ENCODE measurements at regions not wholly inside any gene's neighbourhood (a gene's known extent, or its start where the extent isn't known, plus 50 kb on each side); places are given as distances from the start of the nearest gene placed in this dataset.
"Not testable (repeated sequence)": the region's sequence is repeated elsewhere in the genome, so short reads cannot be mapped to it uniquely, and the experiment has no call there.

DNA sequence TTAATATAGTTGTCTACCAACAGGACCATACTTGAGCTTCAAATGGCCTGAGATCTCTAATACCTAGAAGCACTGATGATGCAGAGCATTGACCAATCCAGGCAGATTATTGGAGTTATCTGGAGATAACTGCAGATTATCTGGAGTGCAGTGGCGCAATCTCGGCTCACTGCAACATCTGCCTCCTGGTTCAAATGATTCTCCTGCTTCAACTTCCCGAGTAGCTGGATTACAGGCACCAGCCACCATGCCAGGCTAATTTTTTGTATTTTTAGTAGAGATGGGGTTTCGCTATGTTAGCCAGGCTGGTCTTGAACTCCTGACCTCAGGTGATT lies 1225.4 kb upstream of the ZEB2 start:
- TF ChIP-seq ZNF174 (tag by site-specific recombination; IDR thresholded peaks at IDR 0.05); ZNF292 (tag by site-specific recombination; IDR thresholded peaks at IDR 0.05; ENCODE audit: borderline replicate concordance, low read depth); ZSCAN23 (tag by site-specific recombination; IDR thresholded peaks at IDR 0.05): not testable (repeated sequence)
- TF ChIP-seq, protein P1, sequence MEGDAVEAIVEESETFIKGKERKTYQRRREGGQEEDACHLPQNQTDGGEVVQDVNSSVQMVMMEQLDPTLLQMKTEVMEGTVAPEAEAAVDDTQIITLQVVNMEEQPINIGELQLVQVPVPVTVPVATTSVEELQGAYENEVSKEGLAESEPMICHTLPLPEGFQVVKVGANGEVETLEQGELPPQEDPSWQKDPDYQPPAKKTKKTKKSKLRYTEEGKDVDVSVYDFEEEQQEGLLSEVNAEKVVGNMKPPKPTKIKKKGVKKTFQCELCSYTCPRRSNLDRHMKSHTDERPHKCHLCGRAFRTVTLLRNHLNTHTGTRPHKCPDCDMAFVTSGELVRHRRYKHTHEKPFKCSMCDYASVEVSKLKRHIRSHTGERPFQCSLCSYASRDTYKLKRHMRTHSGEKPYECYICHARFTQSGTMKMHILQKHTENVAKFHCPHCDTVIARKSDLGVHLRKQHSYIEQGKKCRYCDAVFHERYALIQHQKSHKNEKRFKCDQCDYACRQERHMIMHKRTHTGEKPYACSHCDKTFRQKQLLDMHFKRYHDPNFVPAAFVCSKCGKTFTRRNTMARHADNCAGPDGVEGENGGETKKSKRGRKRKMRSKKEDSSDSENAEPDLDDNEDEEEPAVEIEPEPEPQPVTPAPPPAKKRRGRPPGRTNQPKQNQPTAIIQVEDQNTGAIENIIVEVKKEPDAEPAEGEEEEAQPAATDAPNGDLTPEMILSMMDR (tag by site-specific recombination; IDR thresholded peaks at IDR 0.05) = not testable (repeated sequence)

All from HEK293 (cell line).